A673 (cell line): ENCODE measurements at regions not wholly inside any gene's neighbourhood (a gene's known extent, or its start where the extent isn't known, plus 50 kb on each side); places are given as distances from the start of the nearest gene placed in this dataset.

Source experiments
- CTCF ChIP-seq: fragments of 300-800, 200-600 bp; sonication (generic); conservative IDR thresholded peaks from 2 replicates; pipeline ENCODE4 v1.5.1; 2017; ENCODE audit warnings: low read depth, mild to moderate bottlenecking, antibody characterized with exemption, low read length, moderate library complexity, mixed read lengths
- EZH2 ChIP-seq: fragments of 200-600 bp; sonication (generic); IDR thresholded peaks from 2 replicates; pipeline ENCODE4 v1.6.1; 2017; ENCODE audit warnings: borderline replicate concordance, low read depth, mild to moderate bottlenecking, mixed read lengths, antibody characterized with exemption, low read length; ENCODE audit not compliant: poor library complexity, severe bottlenecking

GRCh38 chr7:47639495-47640110 is 57.7 kb upstream of the TNS3 start:
- TF ChIP-seq CTCF (no peak), EZH2 (no peak)
